Thoracic aorta (tissue), 2 donors: ENCODE measurements at regions not wholly inside any gene's neighbourhood (a gene's known extent, or its start where the extent isn't known, plus 50 kb on each side); places are given as distances from the start of the nearest gene placed in this dataset.

Source experiments
- ATAC-seq: fragments of 150-250 bp; one replicate; pipeline ENCODE4 v1.8.0; 2017; ENCODE audit warnings: low read depth; ENCODE audit not compliant: insufficient number of reproducible peaks, low FRiP score
- DNase-seq: peaks from one replicate; pipeline ENCODE4 v3.0.0-alpha.2; 2020; ENCODE audit warnings: low spot score
- H3K27ac ChIP-seq, 2 donors: fragments of 200-600 bp; sonication (generic); 1 replicate in 1 of 2; 2 replicates in 1 of 2; pipeline ENCODE4 v1.5.1; 2016; ENCODE audit warnings: mild to moderate bottlenecking in 2 of 2, moderate library complexity in 2 of 2
- H3K27me3 ChIP-seq: fragments of 200-600 bp; sonication (generic); replicated peaks from 2 replicates; pipeline ENCODE4 v1.6.0; 2016; ENCODE audit warnings: mild to moderate bottlenecking; ENCODE audit not compliant: insufficient read depth
- H3K36me3 ChIP-seq: fragments of 200-600 bp; sonication (generic); one replicate; pipeline ENCODE4 v1.5.1; 2016
- H3K4me1 ChIP-seq, 2 donors: fragments of 200-600 bp; sonication (generic); 1 replicate in 1 of 2; 2 replicates in 1 of 2; pipeline versions ENCODE4 v1.5.1 to v1.6.0; 2016; ENCODE audit warnings: low read depth in 2 of 2, mild to moderate bottlenecking in 1 of 2; ENCODE audit not compliant: control insufficient read depth in 1 of 2
- H3K4me3 ChIP-seq: fragments of 200-600 bp; sonication (generic); 2 replicates; pipeline ENCODE4 v1.5.1; 2016; ENCODE audit warnings: mild to moderate bottlenecking
- H3K9me3 ChIP-seq: fragments of 200-600 bp; sonication (generic); 2 replicates; pipeline ENCODE4 v1.5.1; 2016
- CTCF ChIP-seq: fragments of 200-600 bp; sonication (generic); IDR thresholded peaks from one replicate; pipeline ENCODE4 v1.5.1; 2019; ENCODE audit warnings: antibody characterized with exemption

GRCh38 chr4:132180020-132180427 lies 969.1 kb upstream of the PCDH10 start:
- no peaks in the 10 kb centered on the region for H3K4me1 ChIP-seq
- TF ChIP-seq CTCF = no peak
- H3K36me3 ChIP-seq = no peaks in the 10 kb centered on the region
- DNase-seq = no peak
- no peak for ATAC-seq
- no peak overlapping the region for H3K4me3 ChIP-seq
- no peaks in the 10 kb centered on the region for H3K9me3 ChIP-seq
- no peaks in the 10 kb centered on the region for H3K27me3 ChIP-seq
- no peak overlapping the region for H3K27ac ChIP-seq

GRCh38 chr4:132195176-132195575 lies 953.9 kb upstream of the PCDH10 start:
- Histone ChIP-seq H3K36me3 (no peaks in the 10 kb centered on the region), H3K4me3 (no peak overlapping the region), H3K27me3 (no peaks in the 10 kb centered on the region), H3K27ac (no peak overlapping the region), H3K9me3 (no peaks in the 10 kb centered on the region), H3K4me1 (no peaks in the 10 kb centered on the region)
- no peak for DNase-seq
- ATAC-seq = no peak
- TF ChIP-seq CTCF = no peak

- Histone ChIP-seq H3K4me3 (no peak overlapping the region), H3K4me1 (no peaks in the 10 kb centered on the region), H3K9me3 (no peaks in the 10 kb centered on the region), H3K36me3 (no peaks in the 10 kb centered on the region), H3K27ac (no peak overlapping the region), H3K27me3 (no peaks in the 10 kb centered on the region)
- DNase-seq (no peak), ATAC-seq (no peak)
- TF ChIP-seq CTCF = no peak
Observed at GRCh38 chr4:132203618-132204017, 945.5 kb upstream of the PCDH10 start.

GRCh38 chr4:132214519-132214918 lies 934.6 kb upstream of the PCDH10 start:
- TF ChIP-seq CTCF = no peak
- Histone ChIP-seq H3K27me3 (no peaks in the 10 kb centered on the region), H3K4me3 (no peak overlapping the region), H3K36me3 (no peaks in the 10 kb centered on the region), H3K27ac (no peak overlapping the region), H3K4me1 (no peaks in the 10 kb centered on the region), H3K9me3 (no peaks in the 10 kb centered on the region)
- DNase-seq (no peak), ATAC-seq (no peak)

GRCh38 chr4:132218406-132218805 lies 930.7 kb upstream of the PCDH10 start:
- DNase-seq (no peak), ATAC-seq (no peak)
- Histone ChIP-seq H3K4me3 (no peak overlapping the region), H3K9me3 (no peaks in the 10 kb centered on the region), H3K36me3 (no peaks in the 10 kb centered on the region), H3K27me3 (no peaks in the 10 kb centered on the region), H3K4me1 (no peaks in the 10 kb centered on the region), H3K27ac (no peak overlapping the region)
- no peak for TF ChIP-seq CTCF
